Peyer's patch (tissue), 4 donors: ENCODE measurements at regions not wholly inside any gene's neighbourhood (a gene's known extent, or its start where the extent isn't known, plus 50 kb on each side); places are given as distances from the start of the nearest gene placed in this dataset.
"Not testable (repeated sequence)": the region's sequence is repeated elsewhere in the genome, so short reads cannot be mapped to it uniquely, and the experiment has no call there.

Source experiments
- DNase-seq, 3 donors: peaks; one replicate each; pipeline ENCODE4 v3.0.0-alpha.2; 2017 to 2019
- H3K27ac ChIP-seq, 4 donors: fragments of 200-600 bp; sonication (generic); one replicate each; pipeline ENCODE4 v1.5.1; 2016 to 2019
- H3K27me3 ChIP-seq, 2 donors: fragments of 200-600 bp; sonication (generic); one replicate each; pipeline ENCODE4 v1.5.1; 2019
- H3K36me3 ChIP-seq, 3 donors: fragments of 200-600 bp; sonication (generic); one replicate each; pipeline ENCODE4 v1.5.1; 2016 to 2019
- H3K4me1 ChIP-seq, 4 donors: fragments of 200-600 bp; sonication (generic); one replicate each; pipeline ENCODE4 v1.5.1; 2016 to 2019
- H3K4me3 ChIP-seq, 4 donors: fragments of 200-600 bp; sonication (generic); 1 replicate in 3 of 4; 2 replicates in 1 of 4; pipeline ENCODE4 v1.5.1; 2016 to 2019; ENCODE audit warnings: mild to moderate bottlenecking in 1 of 4
- H3K9me3 ChIP-seq, 4 donors: fragments of 200-600 bp; sonication (generic); one replicate each; pipeline ENCODE4 v1.5.1; 2016 to 2019; ENCODE audit warnings: mild to moderate bottlenecking in 1 of 4
- CTCF ChIP-seq, 6 experiments: fragments of 450-650 bp in 4 of 6; fragments of 200-600 bp in 2 of 6; sonication (generic) in 1 of 6; IDR thresholded peaks; one replicate each; pipeline ENCODE4 v1.5.1; 2017 to 2019; ENCODE audit warnings: antibody characterized with exemption in 6 of 6, mild to moderate bottlenecking in 3 of 6, moderate library complexity in 1 of 6
- POLR2A ChIP-seq, 2 donors: fragments of 450-650 bp; IDR thresholded peaks; one replicate each; pipeline ENCODE4 v1.5.1; 2017; ENCODE audit warnings: antibody characterized with exemption in 2 of 2, mild to moderate bottlenecking in 2 of 2, moderate library complexity in 2 of 2

- Histone ChIP-seq H3K4me3 (no peak overlapping the region), H3K9me3 (no peaks in the 10 kb centered on the region), H3K4me1 (no peaks in the 10 kb centered on the region), H3K36me3 (no peaks in the 10 kb centered on the region), H3K27me3 (no peaks in the 10 kb centered on the region), H3K27ac (no peak overlapping the region)
- no peak for TF ChIP-seq POLR2A (IDR thresholded peaks at IDR 0.05)
- no peak for TF ChIP-seq CTCF (IDR thresholded peaks at IDR 0.05)
- no peak for DNase-seq
Measured at GRCh38 chrX:116298956-116299355, 128.4 kb downstream of the AGTR2 start.

GRCh38 chrX:116306218-116306617 lies 130.2 kb upstream of the SLC6A14 start:
- no peak for TF ChIP-seq POLR2A (IDR thresholded peaks at IDR 0.05)
- TF ChIP-seq CTCF (IDR thresholded peaks at IDR 0.05), result no peak
- Histone ChIP-seq H3K27me3 (no peaks in the 10 kb centered on the region), H3K4me3 (no peak overlapping the region), H3K27ac (no peak overlapping the region), H3K9me3 (no peaks in the 10 kb centered on the region), H3K36me3 (no peaks in the 10 kb centered on the region), H3K4me1 (no peaks in the 10 kb centered on the region)
- DNase-seq, result no peak

- H3K27ac ChIP-seq, result no peak overlapping the region
- no peaks in the 10 kb centered on the region for H3K27me3 ChIP-seq
- H3K4me1 ChIP-seq, result no peaks in the 10 kb centered on the region
- DNase-seq, result no peak
- TF ChIP-seq CTCF (IDR thresholded peaks at IDR 0.05) (no peak), POLR2A (IDR thresholded peaks at IDR 0.05) (no peak)
- H3K36me3 ChIP-seq, result no peaks in the 10 kb centered on the region
- H3K9me3 ChIP-seq, result no peaks in the 10 kb centered on the region
- H3K4me3 ChIP-seq, result no peak overlapping the region
Measured at GRCh38 chrX:116317409-116317808, 119.0 kb upstream of the SLC6A14 start.

GRCh38 chrX:116318672-116319071 lies 117.7 kb upstream of the SLC6A14 start:
- Histone ChIP-seq H3K27me3 (no peaks in the 10 kb centered on the region), H3K27ac (no peak overlapping the region), H3K9me3 (no peaks in the 10 kb centered on the region), H3K4me1 (no peaks in the 10 kb centered on the region), H3K4me3 (no peak overlapping the region), H3K36me3 (no peaks in the 10 kb centered on the region)
- DNase-seq, result no peak
- TF ChIP-seq POLR2A (IDR thresholded peaks at IDR 0.05), result no peak
- no peak for TF ChIP-seq CTCF (IDR thresholded peaks at IDR 0.05)

GRCh38 chrX:116321711-116322110 lies 114.7 kb upstream of the SLC6A14 start:
- TF ChIP-seq POLR2A (IDR thresholded peaks at IDR 0.05) (no peak), CTCF (IDR thresholded peaks at IDR 0.05) (no peak)

GRCh38 chrX:116332026-116332425 lies 104.4 kb upstream of the SLC6A14 start:
- H3K36me3 ChIP-seq, H3K9me3 ChIP-seq, H3K4me3 ChIP-seq, H3K27ac ChIP-seq, DNase-seq, H3K27me3 ChIP-seq, H3K4me1 ChIP-seq: not testable (repeated sequence)

More at GRCh38 chrX:116321711-116322110, 114.7 kb upstream of the SLC6A14 start:
- Histone ChIP-seq H3K27ac (no peak overlapping the region), H3K4me3 (no peak overlapping the region), H3K4me1 (no peaks in the 10 kb centered on the region), H3K27me3 (no peaks in the 10 kb centered on the region), H3K9me3 (no peaks in the 10 kb centered on the region), H3K36me3 (no peaks in the 10 kb centered on the region)
- DNase-seq, result no peak

- H3K27ac ChIP-seq, H3K27me3 ChIP-seq, DNase-seq, H3K4me1 ChIP-seq, H3K4me3 ChIP-seq, H3K9me3 ChIP-seq, H3K36me3 ChIP-seq: not testable (repeated sequence)
Measured at GRCh38 chrX:116334797-116335196, 101.6 kb upstream of the SLC6A14 start.
